Central memory CD8-positive, alpha-beta T cell (primary cell): ENCODE measurements at regions not wholly inside any gene's neighbourhood (a gene's known extent, or its start where the extent isn't known, plus 50 kb on each side); places are given as distances from the start of the nearest gene placed in this dataset.

Experiments used
- ATAC-seq: fragments of 150-1000 bp; cut with Tn5 transposase; replicated peaks from 2 replicates; pipeline ENCODE4 v1.10.0; 2022; ENCODE audit warnings: mild to moderate bottlenecking, moderate FRiP score, moderate number of reproducible peaks; ENCODE audit not compliant: poor library complexity, severe bottlenecking; ENCODE audit errors: extremely low read depth
- DNase-seq, 2 donors: peaks; one replicate each; pipeline ENCODE4 v3.0.0; 2021; ENCODE audit warnings: low spot score in 2 of 2
- H3K27ac Mint-ChIP-seq: one replicate; pipeline ENCODE4 v1.8.0; 2022; ENCODE audit warnings: low read depth, mild to moderate bottlenecking, moderate library complexity, mixed read lengths
- H3K27me3 Mint-ChIP-seq: one replicate; pipeline ENCODE4 v1.8.0; 2022; ENCODE audit warnings: mixed read lengths
- H3K36me3 Mint-ChIP-seq: one replicate; pipeline ENCODE4 v1.8.0; 2022; ENCODE audit warnings: mild to moderate bottlenecking, moderate library complexity, mixed read lengths; ENCODE audit not compliant: insufficient read depth
- H3K4me1 Mint-ChIP-seq: one replicate; pipeline ENCODE4 v1.8.0; 2022; ENCODE audit warnings: mixed read lengths
- H3K4me3 Mint-ChIP-seq: one replicate; pipeline ENCODE4 v1.8.0; 2022; ENCODE audit warnings: mild to moderate bottlenecking, moderate library complexity, mixed read lengths
- H3K9me3 Mint-ChIP-seq: one replicate; pipeline ENCODE4 v1.8.0; 2022; ENCODE audit warnings: mixed read lengths

DNA sequence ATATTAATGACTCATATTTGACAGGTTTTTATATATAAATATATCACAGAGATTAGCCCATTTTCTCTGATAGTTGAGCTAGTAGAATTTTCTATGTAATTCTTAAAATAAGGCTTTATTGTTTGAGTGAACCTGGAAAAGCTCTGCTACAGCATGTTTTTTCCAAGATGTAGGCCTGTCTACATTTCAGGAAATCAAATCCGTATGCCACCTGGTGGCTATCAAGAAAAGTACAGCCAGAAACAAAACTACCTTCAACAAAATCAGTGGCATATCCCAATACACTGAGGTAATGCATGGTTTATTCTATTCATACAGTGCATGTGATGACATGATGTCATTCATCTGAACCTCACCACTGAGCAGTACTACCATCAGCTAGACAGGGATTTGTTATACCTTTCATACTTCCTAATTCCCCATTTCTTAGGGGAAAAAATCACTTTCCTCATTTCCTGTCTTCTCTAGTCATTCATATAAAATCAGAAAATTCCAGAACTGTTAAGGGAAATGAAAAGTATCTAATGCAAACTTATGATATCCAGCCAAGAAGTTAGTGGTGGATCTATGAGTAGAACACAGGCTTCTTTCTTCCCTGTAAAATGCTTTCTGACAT lies 310.4 kb upstream of the SYT4 start:
- ATAC-seq (no peak), DNase-seq (no peak)
- no peaks in the 10 kb centered on the region for H3K9me3 Mint-ChIP-seq
- no peaks in the 10 kb centered on the region for H3K4me1 Mint-ChIP-seq
- H3K27ac Mint-ChIP-seq: no peak overlapping the region
- H3K36me3 Mint-ChIP-seq: no peaks in the 10 kb centered on the region
- H3K27me3 Mint-ChIP-seq: no peaks in the 10 kb centered on the region
- no peak overlapping the region for H3K4me3 Mint-ChIP-seq

DNA sequence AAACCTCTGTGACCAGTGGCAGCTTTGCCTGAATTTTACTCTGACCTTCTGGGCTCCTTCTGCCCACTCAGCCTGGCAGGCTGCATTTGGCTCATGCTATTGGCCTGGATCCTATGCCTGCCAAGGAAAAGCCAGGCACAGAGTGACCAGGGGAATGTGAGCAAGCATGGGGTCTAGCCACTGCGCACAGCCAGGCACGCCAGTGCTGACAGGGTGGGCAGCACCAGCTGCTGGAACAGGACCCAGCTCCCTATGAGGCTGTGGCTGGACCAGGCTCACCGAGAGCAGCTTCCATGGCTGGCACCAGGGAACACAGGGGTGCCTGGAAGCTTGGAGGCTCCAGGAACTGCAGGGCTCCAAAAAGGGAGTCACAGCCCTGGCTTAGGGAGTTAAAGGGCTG lies 311.5 kb upstream of the SYT4 start:
- Mint-ChIP-seq H3K4me1 (no peaks in the 10 kb centered on the region), H3K27ac (no peak overlapping the region), H3K36me3 (no peaks in the 10 kb centered on the region), H3K9me3 (no peaks in the 10 kb centered on the region), H3K27me3 (no peaks in the 10 kb centered on the region), H3K4me3 (no peak overlapping the region)
- no peak for DNase-seq
- ATAC-seq: no peak

DNA sequence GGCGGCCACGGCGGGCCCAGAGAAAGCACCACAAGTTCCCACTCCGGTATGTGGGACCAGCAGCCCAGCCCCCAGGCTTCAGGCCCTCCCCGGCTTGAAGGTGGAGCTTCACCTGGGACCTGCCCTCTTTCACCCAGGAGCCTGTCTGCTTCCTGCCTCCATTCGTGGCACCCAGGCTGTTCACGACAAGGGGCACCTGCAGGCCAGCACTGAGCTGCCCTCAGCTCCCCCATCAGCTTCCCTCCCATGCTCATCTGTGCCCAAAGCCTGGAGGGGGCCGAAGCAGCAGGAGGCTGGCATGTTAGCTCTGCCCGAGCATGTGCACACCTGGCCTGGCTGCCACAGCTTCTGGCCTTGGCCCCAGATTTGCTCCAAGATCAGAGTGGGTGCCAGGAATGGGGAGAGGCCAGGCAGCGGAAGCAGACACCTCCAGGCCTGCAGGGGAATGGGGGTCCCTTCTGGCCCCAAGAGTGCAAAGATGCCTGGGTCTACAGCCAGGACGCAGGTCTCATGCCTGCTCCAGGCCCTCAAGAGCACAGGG lies 312.4 kb upstream of the SYT4 start:
- DNase-seq (no peak), ATAC-seq (no peak)
- Mint-ChIP-seq H3K36me3 (no peaks in the 10 kb centered on the region), H3K4me3 (no peak overlapping the region), H3K9me3 (no peaks in the 10 kb centered on the region), H3K4me1 (no peaks in the 10 kb centered on the region), H3K27me3 (no peaks in the 10 kb centered on the region), H3K27ac (no peak overlapping the region)

DNA sequence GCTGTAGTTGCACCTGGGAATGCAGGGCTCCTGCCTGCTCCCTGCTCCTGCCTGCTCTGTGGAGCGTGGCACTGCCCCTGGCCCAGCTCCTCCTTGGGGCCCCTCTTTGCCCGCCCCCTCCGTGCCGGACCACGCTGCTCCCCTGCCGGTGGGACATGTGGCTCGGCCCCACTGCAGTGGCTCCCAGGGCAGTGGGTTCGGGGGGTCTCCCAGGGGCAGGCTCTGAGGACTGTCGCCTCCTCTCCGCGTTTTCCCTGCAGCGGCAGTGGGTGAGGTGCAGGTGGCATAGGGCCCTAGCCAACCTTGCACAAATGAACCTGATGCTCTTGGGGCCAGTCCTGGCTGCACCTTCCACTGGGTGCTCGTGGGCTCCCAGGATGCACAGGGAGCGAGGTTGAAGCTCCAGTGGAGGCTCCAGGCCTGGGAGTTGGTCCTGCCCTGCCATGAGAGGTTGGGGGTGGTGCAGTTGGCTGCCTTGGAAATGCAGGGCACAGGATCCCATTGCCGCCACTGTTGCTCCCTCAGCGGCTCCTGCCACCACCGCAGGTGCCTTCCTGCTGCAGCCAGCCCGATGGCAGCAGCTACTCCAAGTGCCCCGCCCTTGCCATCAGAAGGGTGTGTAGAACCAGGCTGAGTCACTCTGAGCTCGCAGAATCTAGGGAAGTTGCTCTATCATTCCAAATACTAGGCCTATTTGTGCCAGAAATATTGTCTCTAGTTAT lies 313.1 kb upstream of the SYT4 start:
- no peaks in the 10 kb centered on the region for H3K4me1 Mint-ChIP-seq
- no peak for ATAC-seq

DNA sequence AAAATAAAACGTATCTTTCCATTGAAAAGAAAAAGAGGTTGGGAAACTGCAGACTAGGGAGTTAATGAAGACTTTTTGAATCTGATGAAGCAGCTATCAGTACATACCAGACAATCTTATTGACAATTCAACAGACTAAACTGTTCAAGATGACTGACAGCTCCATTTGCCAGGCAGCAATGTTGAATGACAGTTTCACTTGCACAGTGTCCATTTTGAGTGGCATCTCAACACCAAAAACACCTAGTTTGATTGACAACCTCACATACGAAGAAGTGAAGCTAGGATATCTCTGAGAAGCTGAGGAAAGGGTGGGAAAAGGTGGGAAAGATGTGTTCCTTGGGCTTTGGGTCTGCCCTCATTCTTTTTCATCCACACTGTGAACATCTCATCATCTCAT lies 315.0 kb upstream of the SYT4 start:
- no peaks in the 10 kb centered on the region for H3K27me3 Mint-ChIP-seq
- H3K4me1 Mint-ChIP-seq: no peaks in the 10 kb centered on the region
- H3K9me3 Mint-ChIP-seq: no peaks in the 10 kb centered on the region
- no peak overlapping the region for H3K27ac Mint-ChIP-seq
- H3K36me3 Mint-ChIP-seq: no peaks in the 10 kb centered on the region
- no peak for ATAC-seq
- no peak overlapping the region for H3K4me3 Mint-ChIP-seq
- no peak for DNase-seq

More for the DNA sequence above, 313.1 kb upstream of the SYT4 start:
- Mint-ChIP-seq H3K9me3 (no peaks in the 10 kb centered on the region), H3K27ac (no peak overlapping the region), H3K36me3 (no peaks in the 10 kb centered on the region), H3K4me3 (no peak overlapping the region), H3K27me3 (no peaks in the 10 kb centered on the region)
- no peak for DNase-seq

DNA sequence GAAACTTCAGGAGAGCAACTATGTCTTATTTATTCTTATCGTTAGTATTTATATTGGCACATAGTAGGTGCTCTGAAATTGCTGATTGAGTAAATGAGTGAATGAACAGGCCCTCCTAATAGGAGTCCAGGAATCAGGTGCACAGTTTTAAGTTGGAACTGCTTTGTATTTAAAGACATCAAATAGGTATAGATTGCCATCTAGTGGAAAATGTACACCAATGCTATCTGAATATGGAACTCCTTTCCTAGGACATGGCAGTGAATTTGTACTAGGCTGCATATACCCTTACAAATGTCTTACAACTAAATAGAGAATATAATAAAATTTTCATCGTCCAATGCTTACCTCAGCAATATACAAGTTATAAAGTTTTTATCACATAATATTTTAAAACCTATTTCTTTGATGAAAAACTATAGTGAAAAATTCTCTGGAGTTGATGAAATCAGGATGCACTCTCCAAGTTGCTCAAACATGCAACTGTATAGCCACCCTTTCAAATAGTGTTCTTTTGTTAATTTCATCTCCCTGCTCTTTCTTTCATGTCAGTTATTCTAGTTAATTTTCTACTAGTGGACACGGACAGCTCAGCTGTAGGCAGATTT lies 318.9 kb upstream of the SYT4 start:
- Mint-ChIP-seq H3K9me3 (no peaks in the 10 kb centered on the region), H3K36me3 (no peaks in the 10 kb centered on the region), H3K27me3 (no peaks in the 10 kb centered on the region), H3K4me1 (no peaks in the 10 kb centered on the region), H3K4me3 (no peak overlapping the region), H3K27ac (no peak overlapping the region)
- DNase-seq (no peak), ATAC-seq (no peak)

DNA sequence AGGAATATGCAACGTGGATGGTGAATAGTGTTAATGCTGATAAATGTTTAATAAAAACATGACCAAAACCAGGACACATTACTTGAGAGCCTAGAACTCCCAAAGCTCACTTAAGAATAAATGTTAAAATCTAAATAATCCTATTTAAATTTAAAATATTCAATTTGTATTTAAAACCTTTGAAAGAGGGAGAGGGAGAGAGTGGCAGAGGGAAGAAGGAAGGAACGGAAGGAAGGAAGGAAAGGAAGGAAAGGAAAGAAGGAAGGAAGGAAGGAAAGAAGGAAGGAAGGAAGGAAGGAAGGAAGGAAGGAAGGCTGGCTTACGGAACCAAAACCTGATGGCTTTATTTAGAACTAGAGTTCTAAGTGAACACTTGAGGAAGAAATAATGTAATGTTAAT lies 324.1 kb upstream of the SYT4 start:
- no peak for ATAC-seq

DNA sequence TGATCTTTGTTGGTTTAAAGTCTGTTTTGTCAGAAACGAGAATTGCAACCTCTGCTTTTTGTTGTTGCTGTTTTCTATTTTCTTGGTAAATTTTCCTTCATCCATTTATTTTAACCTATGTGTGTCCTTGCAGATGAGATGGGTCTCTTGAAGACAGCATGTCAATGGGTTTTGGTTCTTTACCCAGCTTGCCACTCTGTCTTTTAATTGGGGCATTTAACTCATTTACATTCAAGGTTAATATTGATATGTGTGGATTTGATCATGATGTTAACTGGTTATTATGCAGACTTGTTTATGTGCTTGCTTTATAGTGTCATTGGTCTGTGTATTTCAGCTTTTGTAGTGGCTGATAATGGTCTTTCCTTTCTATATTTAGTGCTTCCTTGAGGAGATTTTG lies 327.9 kb upstream of the SYT4 start:
- no peak for DNase-seq
- Mint-ChIP-seq H3K9me3 (peaks cover 13% of the 10 kb centered on the region), H3K27me3 (no peaks in the 10 kb centered on the region), H3K27ac (no peak overlapping the region), H3K4me1 (no peaks in the 10 kb centered on the region), H3K4me3 (no peak overlapping the region), H3K36me3 (peaks cover 2% of the 10 kb centered on the region)
- ATAC-seq: no peak

More for the DNA sequence above, 324.1 kb upstream of the SYT4 start:
- DNase-seq: no peak
- H3K9me3 Mint-ChIP-seq: peaks cover 13% of the 10 kb centered on the region
- H3K4me3 Mint-ChIP-seq: no peak overlapping the region
- no peaks in the 10 kb centered on the region for H3K4me1 Mint-ChIP-seq
- H3K36me3 Mint-ChIP-seq: peaks cover 2% of the 10 kb centered on the region
- no peaks in the 10 kb centered on the region for H3K27me3 Mint-ChIP-seq
- no peak overlapping the region for H3K27ac Mint-ChIP-seq

DNA sequence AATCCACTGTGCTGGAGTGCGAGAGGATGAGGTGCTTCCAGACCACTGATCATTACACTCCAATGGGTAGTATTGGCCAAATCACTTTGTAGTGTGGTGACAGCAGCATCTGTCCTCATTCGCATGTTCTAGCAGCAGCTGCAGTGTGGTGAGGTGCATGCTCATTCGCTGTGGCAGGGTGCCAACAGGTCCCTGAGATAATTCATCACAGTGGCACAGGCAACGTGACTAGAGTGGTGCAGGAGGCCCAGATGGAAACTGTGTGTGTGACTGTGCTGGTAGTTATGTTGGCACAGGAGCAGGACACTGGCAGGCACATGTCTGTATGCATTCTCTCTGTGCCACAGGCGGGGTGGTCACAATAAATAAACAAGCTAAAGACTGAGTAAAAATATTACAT lies 329.5 kb upstream of the SYT4 start:
- no peak overlapping the region for H3K27ac Mint-ChIP-seq
- no peaks in the 10 kb centered on the region for H3K27me3 Mint-ChIP-seq
- no peaks in the 10 kb centered on the region for H3K4me1 Mint-ChIP-seq
- peaks cover 2% of the 10 kb centered on the region for H3K36me3 Mint-ChIP-seq
- peaks cover 13% of the 10 kb centered on the region for H3K9me3 Mint-ChIP-seq
- ATAC-seq: no peak
- DNase-seq: no peak
- H3K4me3 Mint-ChIP-seq: no peak overlapping the region

DNA sequence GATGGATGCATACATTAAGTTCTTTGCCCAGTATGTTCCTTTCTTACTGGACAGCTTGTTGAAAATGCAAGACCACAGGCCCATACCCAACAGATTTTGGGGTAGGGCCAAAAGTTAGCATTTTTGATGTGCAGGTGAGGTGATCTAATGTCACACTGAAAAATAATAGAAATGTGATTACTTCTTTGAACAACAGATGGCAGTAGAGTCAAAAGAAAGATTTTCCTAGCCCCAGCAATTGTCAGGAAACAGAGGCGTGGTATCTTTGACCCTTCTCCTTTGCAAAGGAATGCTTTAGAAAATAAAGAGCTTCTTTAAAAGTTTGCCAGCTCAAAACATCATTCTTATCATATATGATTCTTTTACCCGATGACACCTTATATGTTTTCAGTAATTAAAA lies 343.6 kb upstream of the SYT4 start:
- H3K27me3 Mint-ChIP-seq: no peaks in the 10 kb centered on the region
- H3K4me3 Mint-ChIP-seq: no peak overlapping the region
- H3K36me3 Mint-ChIP-seq: peaks cover 2% of the 10 kb centered on the region
- no peaks in the 10 kb centered on the region for H3K9me3 Mint-ChIP-seq
- DNase-seq: no peak
- no peak overlapping the region for H3K27ac Mint-ChIP-seq
- no peaks in the 10 kb centered on the region for H3K4me1 Mint-ChIP-seq
- no peak for ATAC-seq

DNA sequence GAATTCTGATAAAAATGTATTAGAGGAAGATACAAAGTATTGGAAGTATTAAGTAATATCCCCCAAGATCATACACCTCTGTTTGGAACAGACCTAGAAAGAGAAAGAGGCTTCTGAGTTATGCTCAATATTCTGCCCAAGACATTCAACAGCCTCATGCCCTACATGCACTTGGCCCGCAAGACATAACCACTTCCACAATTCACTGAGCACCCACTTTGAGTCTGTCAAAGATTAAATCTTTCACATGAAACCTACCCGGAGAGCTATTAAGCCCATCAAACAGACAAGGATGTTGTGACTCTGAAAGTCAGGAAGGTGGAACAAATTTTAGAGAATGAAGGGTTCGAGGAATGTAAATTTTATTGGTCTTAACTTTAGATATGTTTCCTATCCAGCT lies 344.7 kb upstream of the SYT4 start:
- Mint-ChIP-seq H3K4me3 (no peak overlapping the region), H3K27me3 (no peaks in the 10 kb centered on the region), H3K4me1 (no peaks in the 10 kb centered on the region), H3K9me3 (no peaks in the 10 kb centered on the region), H3K36me3 (peaks cover 2% of the 10 kb centered on the region), H3K27ac (no peak overlapping the region)
- DNase-seq: no peak
- no peak for ATAC-seq

DNA sequence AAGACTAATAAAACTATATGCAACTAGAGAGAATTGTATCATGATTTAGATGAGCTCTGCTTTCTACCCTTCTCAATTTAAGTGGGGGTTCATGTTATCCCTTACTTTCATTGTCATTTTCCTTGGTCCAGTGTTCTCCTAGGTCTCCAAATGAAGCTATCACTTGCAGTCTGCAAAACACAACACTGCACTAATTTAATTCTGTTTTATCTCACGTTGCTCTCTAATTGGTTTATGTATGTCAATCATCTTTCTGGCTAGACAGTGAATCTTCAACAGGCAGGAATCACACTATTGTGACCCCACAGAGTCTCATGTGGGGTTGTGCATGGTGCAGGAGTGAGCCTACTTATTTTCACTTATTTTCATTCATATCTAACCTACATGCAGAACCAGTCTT lies 348.3 kb upstream of the SYT4 start:
- no peak for DNase-seq
- Mint-ChIP-seq H3K27ac (no peak overlapping the region), H3K9me3 (no peaks in the 10 kb centered on the region), H3K4me3 (no peak overlapping the region), H3K4me1 (no peaks in the 10 kb centered on the region), H3K27me3 (no peaks in the 10 kb centered on the region), H3K36me3 (peaks cover 2% of the 10 kb centered on the region)
- no peak for ATAC-seq
